ENCODE measurements at regions not wholly inside any gene's neighbourhood (a gene's known extent, or its start where the extent isn't known, plus 50 kb on each side); places are given as distances from the start of the nearest gene placed in this dataset.

DNA sequence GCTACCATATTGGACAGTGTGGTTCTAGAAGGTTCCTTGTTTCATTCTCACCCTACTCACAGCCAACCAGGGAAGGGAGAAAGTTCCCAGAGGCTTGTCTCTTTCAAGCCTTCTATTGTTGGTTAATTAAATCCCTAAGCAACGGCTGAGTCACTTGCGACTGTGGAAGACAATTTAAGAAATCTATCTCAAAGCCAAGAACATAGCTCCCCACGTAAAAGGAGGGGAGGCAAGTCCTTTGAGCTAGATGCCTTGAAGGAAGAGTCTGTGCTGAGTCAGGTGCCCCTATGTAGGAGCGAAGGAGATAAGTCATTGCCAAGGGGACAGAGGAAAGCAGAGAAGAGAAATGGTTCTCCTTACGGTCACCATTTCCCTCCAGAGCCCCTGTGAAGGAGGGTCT, 79.4 kb upstream of the PPP2R5A start:
- TF ChIP-seq, protein P1, sequence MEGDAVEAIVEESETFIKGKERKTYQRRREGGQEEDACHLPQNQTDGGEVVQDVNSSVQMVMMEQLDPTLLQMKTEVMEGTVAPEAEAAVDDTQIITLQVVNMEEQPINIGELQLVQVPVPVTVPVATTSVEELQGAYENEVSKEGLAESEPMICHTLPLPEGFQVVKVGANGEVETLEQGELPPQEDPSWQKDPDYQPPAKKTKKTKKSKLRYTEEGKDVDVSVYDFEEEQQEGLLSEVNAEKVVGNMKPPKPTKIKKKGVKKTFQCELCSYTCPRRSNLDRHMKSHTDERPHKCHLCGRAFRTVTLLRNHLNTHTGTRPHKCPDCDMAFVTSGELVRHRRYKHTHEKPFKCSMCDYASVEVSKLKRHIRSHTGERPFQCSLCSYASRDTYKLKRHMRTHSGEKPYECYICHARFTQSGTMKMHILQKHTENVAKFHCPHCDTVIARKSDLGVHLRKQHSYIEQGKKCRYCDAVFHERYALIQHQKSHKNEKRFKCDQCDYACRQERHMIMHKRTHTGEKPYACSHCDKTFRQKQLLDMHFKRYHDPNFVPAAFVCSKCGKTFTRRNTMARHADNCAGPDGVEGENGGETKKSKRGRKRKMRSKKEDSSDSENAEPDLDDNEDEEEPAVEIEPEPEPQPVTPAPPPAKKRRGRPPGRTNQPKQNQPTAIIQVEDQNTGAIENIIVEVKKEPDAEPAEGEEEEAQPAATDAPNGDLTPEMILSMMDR (conservative IDR thresholded peaks at IDR 0.05; ENCODE audit: low read depth, low read length): no peak
- no peak overlapping the region for H3K4me3 ChIP-seq (ENCODE audit: low read depth, low read length)
- no peak for DNase-seq (ENCODE audit: low read depth)

DNA sequence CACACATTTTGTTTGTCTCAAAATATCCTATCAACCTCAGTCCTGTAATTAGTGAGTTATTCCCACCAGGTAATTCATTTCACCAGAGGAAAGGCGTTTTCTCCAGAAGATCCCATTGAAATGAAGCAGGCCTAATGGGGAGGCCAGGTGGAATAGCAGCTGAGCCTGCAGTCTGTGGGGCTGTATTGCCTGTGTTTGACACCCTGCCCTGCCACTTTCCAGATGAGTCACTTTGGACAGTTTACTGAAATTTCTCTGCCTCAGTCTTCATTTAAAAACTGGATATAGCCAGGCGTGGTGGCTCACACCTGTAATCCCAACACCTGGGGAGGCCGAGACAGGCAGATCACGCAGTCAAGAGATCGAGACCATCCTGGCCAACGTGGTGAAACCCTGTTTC, 78.1 kb upstream of the PPP2R5A start:
- TF ChIP-seq, protein P1 (conservative IDR thresholded peaks at IDR 0.05; ENCODE audit: low read depth, low read length): no peak
- no peak for DNase-seq (ENCODE audit: low read depth)

DNA sequence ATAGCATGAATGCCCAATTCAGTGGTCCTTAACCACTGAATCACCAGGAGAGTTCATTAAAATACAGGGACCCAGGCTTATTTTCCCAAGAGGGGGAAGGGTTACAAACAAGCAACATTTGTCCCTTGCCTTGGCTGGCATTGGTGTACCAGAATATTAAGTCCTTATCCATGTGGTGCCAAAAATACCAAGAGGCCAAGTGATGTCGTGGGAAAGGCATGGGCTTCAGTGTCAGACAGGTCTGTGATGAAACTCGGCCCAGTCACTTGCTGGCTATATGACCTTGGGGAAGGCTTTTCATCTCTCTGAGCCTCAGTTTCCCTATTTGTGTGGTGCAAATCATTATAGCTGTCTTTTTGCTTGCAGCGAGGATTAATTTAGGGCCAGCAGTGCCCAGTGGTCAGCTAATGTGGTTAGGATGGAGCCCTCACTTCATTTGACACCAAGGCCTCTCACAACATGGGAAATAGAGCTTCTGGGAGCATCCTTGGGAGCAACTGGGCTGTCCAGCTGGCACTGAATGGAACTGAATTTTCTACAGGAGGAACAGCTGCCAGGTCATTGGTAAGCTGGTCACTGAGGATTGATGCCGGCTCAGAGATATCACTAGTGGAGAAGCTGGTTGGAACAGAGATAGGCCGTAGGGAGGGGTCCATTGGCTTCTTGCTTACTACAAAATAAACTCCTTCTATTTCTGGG, 77.2 kb upstream of the PPP2R5A start:
- DNase-seq (ENCODE audit: low read depth): no peak
- H3K4me3 ChIP-seq (ENCODE audit: low read depth, low read length): no peak overlapping the region
- TF ChIP-seq, protein P1 (conservative IDR thresholded peaks at IDR 0.05; ENCODE audit: low read depth, low read length): no peak

More for the DNA sequence above, 78.1 kb upstream of the PPP2R5A start:
- no peak overlapping the region for H3K4me3 ChIP-seq (ENCODE audit: low read depth, low read length)

DNA sequence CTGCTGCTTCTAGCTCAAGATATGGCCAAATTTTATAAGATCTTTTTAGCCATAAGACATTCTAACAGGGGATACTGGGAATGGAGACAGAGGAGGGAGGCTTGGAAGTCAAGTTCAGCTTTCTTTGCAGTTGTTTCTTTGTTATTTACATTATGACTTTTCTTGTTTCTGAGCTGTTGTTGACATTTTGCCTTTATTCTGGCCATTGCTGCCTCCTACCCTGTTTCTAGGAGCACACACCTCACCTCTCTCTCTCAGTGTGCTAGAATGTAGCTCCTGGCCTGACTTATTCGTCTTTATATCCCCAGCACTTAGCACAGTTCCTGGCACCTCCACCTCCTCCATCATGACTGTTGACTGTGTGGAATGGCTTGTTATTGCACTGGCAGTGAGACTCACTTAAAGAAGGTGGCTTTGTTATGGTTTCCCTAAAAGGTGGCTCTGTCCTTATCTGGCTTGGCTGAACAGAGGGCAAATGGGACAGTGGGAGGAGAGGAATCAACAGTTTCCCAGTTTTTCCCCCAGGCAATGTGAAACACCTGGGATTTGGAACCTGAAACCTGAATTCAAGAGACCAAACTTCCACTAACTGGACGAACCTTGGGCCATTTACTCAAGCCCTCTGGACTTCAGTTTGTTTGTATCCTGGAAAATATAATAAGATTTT, 76.1 kb upstream of the PPP2R5A start:
- TF ChIP-seq, protein P1 (conservative IDR thresholded peaks at IDR 0.05; ENCODE audit: low read depth, low read length): no peak
- DNase-seq (ENCODE audit: low read depth): no peak
- H3K4me3 ChIP-seq (ENCODE audit: low read depth, low read length): no peak overlapping the region

DNA sequence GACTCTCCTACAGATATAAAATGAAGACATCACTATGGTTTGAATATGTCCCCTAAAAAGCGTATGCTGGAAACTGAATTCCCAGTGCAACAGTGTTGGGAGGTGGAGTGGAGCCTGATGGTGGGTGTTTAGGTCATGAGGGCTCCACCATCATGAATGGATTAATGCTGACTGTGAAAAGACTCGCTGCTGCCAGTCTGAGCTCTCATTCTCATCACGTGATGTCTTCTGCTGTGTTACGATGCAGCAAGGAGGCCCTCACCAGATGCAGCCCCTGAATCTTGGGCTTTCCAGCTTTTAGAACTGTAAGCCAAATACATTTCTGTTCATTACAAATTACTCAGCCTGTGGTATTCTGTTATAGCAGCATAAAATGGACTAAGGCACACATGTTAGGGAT, 73.8 kb upstream of the PPP2R5A start:
- DNase-seq (ENCODE audit: low read depth): no peak
- no peak overlapping the region for H3K4me3 ChIP-seq (ENCODE audit: low read depth, low read length)
- TF ChIP-seq, protein P1 (conservative IDR thresholded peaks at IDR 0.05; ENCODE audit: low read depth, low read length): no peak

DNA sequence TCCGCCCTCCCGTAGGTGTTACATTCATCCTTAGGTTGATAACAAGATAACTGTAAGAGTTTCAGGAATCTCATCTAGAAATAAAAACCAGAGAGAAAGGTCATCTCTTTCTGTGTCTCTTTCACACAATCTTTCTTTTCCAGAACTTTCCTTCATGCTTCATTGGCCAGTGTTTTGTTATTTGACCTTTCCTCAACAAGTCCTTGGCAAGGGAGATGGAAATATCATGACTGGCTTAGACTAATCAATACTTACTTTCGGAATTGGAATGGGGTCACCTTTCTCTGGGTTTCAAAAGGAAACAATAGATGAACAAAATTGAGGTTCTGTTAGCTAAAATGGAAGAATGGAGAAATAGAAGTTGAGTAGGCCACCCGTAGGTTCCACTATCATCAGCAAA, 72.9 kb upstream of the PPP2R5A start:
- TF ChIP-seq, protein P1 (conservative IDR thresholded peaks at IDR 0.05; ENCODE audit: low read depth, low read length): no peak
- DNase-seq (ENCODE audit: low read depth): no peak
- no peak overlapping the region for H3K4me3 ChIP-seq (ENCODE audit: low read depth, low read length)

DNA sequence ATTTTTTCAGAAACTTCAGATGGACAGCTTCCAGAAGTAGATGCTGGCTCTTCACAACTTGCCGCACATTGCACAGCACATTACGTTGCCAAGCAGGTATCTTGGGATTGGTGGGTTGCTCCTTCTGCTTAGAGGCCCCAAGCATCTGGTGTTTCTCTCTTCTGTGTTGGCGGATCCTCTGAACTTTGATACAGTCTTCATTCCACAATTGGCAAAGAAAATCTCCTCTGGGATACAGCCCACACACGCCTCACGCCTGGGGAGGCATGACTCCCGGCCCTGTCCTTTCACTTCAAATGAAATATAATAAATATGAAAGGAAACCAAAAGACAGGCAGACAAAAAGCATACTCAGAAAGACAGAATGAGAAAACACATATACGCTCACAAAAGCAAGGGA, 72.3 kb upstream of the PPP2R5A start:
- TF ChIP-seq, protein P1 (conservative IDR thresholded peaks at IDR 0.05; ENCODE audit: low read depth, low read length): no peak
- no peak overlapping the region for H3K4me3 ChIP-seq (ENCODE audit: low read depth, low read length)
- DNase-seq (ENCODE audit: low read depth): no peak
